Upper lobe of right lung (tissue), 1 donor: ENCODE measurements at regions not wholly inside any gene's neighbourhood (a gene's known extent, or its start where the extent isn't known, plus 50 kb on each side); places are given as distances from the start of the nearest gene placed in this dataset.

ENCODE experiments used
- ATAC-seq: fragments of 200-7000 bp; cut with Tn5 transposase; one replicate; pipeline ENCODE4 v1.9.1; 2020; ENCODE audit warnings: mild to moderate bottlenecking, moderate library complexity
- DNase-seq: peaks from one replicate; pipeline ENCODE4 v3.0.0-alpha.2; 2020
- H3K27ac ChIP-seq: fragments of 200-600 bp; one replicate; pipeline ENCODE4 v1.8.0; 2022
- H3K27me3 ChIP-seq: fragments of 200-600 bp; one replicate; pipeline ENCODE4 v1.8.0; 2022; ENCODE audit warnings: mild to moderate bottlenecking
- H3K36me3 ChIP-seq: fragments of 200-600 bp; one replicate; pipeline ENCODE4 v1.8.0; 2022
- H3K4me1 ChIP-seq: fragments of 200-600 bp; one replicate; pipeline ENCODE4 v1.8.0; 2022
- H3K4me3 ChIP-seq: fragments of 200-600 bp; one replicate; pipeline ENCODE4 v1.8.0; 2022; ENCODE audit warnings: mild to moderate bottlenecking
- H3K9me3 ChIP-seq: fragments of 200-600 bp; one replicate; pipeline ENCODE4 v1.8.0; 2022
- intact Hi-C: fragments of 100-400 bp; cut with DNase I; formaldehyde crosslinking; loops from one replicate; pipeline ENCODE4 v1.11.0; 2022
- TF ChIP-seq, protein P1 (sequence below): fragments of 200-600 bp; IDR thresholded peaks from one replicate; pipeline ENCODE4 v1.8.0; 2022; ENCODE audit warnings: antibody characterized with exemption
- donor health status: DM: no; HTN: yes; CAD: no; lungs with severe emphysema.

DNA sequence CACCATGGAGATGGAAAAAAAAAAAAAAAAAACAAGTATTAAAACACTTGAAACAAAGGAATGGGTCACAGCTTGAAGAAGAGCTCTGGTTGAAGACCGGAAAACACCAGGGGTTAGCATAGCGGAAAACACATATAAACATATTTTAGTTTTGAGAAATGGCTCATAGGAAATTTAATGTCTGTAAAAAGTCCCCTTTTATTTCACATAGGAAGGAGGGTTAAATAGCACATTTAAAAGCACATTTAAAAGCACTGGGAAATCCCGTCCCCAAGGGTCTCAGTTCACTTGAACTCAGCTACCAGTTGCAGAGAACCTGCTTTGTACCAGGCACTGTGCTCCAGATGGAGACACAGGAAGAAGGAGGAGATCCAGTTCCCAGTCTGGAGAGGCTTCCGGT is 65.5 kb downstream of the KCNE4 start:
- H3K36me3 ChIP-seq = no peaks in the 10 kb centered on the region
- no peaks in the 10 kb centered on the region for H3K9me3 ChIP-seq
- no peaks in the 10 kb centered on the region for H3K4me1 ChIP-seq
- no peaks in the 10 kb centered on the region for H3K27me3 ChIP-seq
- intact Hi-C loops = no loop called here
- TF ChIP-seq, protein P1, sequence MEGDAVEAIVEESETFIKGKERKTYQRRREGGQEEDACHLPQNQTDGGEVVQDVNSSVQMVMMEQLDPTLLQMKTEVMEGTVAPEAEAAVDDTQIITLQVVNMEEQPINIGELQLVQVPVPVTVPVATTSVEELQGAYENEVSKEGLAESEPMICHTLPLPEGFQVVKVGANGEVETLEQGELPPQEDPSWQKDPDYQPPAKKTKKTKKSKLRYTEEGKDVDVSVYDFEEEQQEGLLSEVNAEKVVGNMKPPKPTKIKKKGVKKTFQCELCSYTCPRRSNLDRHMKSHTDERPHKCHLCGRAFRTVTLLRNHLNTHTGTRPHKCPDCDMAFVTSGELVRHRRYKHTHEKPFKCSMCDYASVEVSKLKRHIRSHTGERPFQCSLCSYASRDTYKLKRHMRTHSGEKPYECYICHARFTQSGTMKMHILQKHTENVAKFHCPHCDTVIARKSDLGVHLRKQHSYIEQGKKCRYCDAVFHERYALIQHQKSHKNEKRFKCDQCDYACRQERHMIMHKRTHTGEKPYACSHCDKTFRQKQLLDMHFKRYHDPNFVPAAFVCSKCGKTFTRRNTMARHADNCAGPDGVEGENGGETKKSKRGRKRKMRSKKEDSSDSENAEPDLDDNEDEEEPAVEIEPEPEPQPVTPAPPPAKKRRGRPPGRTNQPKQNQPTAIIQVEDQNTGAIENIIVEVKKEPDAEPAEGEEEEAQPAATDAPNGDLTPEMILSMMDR = no peak
- no peak for ATAC-seq
- no peak overlapping the region for H3K27ac ChIP-seq
- H3K4me3 ChIP-seq = no peak overlapping the region
- DNase-seq = no peak

DNA sequence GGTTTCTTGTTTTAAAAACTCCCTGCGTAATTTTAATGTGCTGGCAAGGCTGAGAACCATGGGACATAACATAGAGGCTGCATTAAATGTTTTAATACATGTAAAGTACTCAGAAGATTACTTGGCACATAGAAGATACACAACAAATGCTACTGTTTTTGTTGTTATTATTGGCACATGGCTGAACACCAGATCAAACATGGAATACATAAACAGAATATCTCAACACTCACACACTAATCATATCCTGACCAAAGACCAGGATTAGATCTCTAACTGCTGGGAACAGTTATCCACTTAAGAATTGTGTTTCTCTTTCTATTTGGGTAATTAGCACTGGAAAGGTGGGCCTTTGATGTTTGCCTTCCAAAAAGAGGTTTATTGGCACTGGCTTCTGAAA is 69.3 kb downstream of the KCNE4 start:
- Histone ChIP-seq H3K4me1 (no peaks in the 10 kb centered on the region), H3K27me3 (no peaks in the 10 kb centered on the region), H3K9me3 (no peaks in the 10 kb centered on the region), H3K27ac (no peak overlapping the region), H3K36me3 (no peaks in the 10 kb centered on the region), H3K4me3 (no peak overlapping the region)
- DNase-seq (no peak), ATAC-seq (no peak)
- intact Hi-C loops = no loop called here
- TF ChIP-seq, protein P1 = no peak

DNA sequence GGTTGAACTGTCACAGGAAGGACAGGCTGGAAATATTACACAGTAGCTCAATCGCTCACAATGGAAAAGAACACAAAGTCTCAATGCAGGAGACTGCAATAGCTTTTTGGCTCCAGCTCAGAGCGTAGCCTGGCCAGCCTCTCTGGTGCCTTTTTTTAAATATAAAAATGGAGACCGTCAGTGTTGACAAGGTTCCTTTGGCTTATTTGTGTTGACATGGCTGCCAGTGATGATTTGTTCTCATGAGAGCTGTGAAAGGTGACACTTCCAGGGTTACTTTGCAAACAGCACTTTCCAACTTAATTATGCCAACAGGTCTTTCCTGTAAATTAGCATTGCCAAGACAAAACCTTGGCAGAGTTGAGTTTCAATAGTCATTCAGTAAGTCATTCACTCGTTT is 70.8 kb downstream of the KCNE4 start:
- TF ChIP-seq, protein P1 = no peak
- H3K27me3 ChIP-seq = no peaks in the 10 kb centered on the region
- H3K36me3 ChIP-seq = no peaks in the 10 kb centered on the region
- H3K27ac ChIP-seq = no peak overlapping the region
- no peaks in the 10 kb centered on the region for H3K9me3 ChIP-seq
- no peak for DNase-seq
- H3K4me3 ChIP-seq = no peak overlapping the region
- intact Hi-C loops = no loop called here
- no peaks in the 10 kb centered on the region for H3K4me1 ChIP-seq
- ATAC-seq = no peak

DNA sequence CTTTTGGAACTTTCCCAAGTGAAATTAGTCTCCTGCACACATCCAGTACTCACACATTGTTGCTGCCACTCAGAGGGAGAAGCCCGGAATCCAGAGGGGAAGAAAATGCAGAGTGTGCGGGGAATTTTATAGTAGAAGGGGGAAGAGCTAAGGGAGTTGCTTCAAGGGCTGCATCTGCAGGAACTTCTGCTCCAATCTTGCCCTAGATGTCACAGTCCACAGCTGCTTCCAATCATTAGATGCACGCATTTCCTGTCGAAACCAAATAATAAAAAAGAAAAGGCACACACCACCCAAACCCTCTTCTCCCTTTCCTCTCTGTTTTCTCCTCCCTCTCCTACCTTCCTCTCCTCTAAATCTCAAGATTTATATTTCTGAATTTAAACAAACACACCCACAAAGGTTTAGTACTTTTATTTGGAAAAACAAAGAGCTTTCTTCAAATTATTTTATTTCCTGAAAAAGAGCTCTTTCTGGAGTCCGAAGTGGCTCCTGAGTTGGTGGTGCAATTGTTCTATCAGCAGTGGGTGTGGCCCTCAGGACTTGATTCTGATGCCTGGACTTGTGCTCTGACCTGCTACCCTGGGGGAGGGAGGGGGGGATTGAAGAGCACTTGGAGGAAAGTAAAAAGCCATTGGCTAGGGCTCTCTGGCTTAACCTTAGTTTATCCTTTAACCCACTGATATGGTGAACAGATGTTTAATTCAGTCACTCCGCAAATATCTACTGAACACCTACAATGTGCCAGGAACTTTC is 72.0 kb downstream of the KCNE4 start:
- no peak overlapping the region for H3K4me3 ChIP-seq
- no peaks in the 10 kb centered on the region for H3K27me3 ChIP-seq
- H3K9me3 ChIP-seq = no peaks in the 10 kb centered on the region
- H3K27ac ChIP-seq = no peak overlapping the region
- ATAC-seq (peak; percentile 51), DNase-seq (no peak)
- intact Hi-C loops = no loop called here
- no peaks in the 10 kb centered on the region for H3K4me1 ChIP-seq
- H3K36me3 ChIP-seq = no peaks in the 10 kb centered on the region
- TF ChIP-seq, protein P1 = no peak

DNA sequence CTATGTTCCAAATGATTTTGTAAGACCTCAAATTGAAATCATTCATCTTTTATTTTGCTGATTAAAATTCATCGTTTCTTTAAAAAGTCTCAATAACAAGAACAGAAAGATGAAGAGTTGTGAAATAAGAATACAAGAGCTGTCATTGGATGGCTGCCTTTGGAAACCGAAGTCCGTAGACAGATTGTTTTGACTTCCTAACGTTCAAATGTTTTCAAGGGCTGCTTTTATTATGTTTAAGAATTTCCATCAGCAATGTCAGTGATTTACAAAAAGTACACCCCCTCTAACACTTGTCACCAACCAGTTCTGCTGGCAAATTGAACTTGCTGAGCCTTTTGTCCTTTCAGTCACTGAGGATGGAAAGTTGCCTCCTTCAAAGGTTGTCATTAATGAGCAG is 89.6 kb downstream of the KCNE4 start:
- Histone ChIP-seq H3K9me3 (no peaks in the 10 kb centered on the region), H3K4me1 (no peaks in the 10 kb centered on the region), H3K27ac (no peak overlapping the region), H3K4me3 (no peak overlapping the region), H3K36me3 (no peaks in the 10 kb centered on the region), H3K27me3 (no peaks in the 10 kb centered on the region)
- intact Hi-C loops = no loop called here
- TF ChIP-seq, protein P1 = no peak
- no peak for ATAC-seq
- DNase-seq = no peak

DNA sequence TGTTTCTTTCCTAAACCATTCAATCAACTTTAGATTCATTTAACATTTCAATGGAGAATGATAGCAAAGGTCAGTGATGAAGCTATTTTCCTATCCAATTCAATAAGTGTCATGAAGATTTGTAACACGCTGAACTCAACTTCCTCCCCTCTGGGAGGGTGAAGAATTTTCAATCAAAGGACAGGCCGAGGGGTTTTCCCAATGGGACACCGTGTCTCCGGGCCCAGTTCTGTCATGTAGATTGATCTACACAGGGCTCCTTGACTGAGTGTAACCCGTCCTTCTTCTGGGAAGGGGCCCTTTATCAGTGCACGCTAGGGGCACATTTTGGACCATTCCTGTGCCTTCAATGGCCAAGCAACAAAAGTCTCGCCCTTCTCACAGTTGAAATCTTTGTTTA is 90.1 kb downstream of the KCNE4 start:
- Histone ChIP-seq H3K27ac (no peak overlapping the region), H3K27me3 (no peaks in the 10 kb centered on the region), H3K4me3 (no peak overlapping the region), H3K9me3 (no peaks in the 10 kb centered on the region), H3K36me3 (no peaks in the 10 kb centered on the region), H3K4me1 (no peaks in the 10 kb centered on the region)
- TF ChIP-seq, protein P1 = no peak
- intact Hi-C loops = no loop called here
- ATAC-seq = no peak
- DNase-seq = no peak
